SK-N-SH treated with all-trans-retinoic acid at 6 μM for 48 hours (cell line): ENCODE measurements at regions not wholly inside any gene's neighbourhood (a gene's known extent, or its start where the extent isn't known, plus 50 kb on each side); places are given as distances from the start of the nearest gene placed in this dataset.

Source experiments
- BACH2 ChIP-seq: fragments of 250-450 bp; sonication (Bioruptor Pico); IDR thresholded peaks from 2 replicates; pipeline ENCODE4 v1.9.0; 2021; ENCODE audit warnings: mild to moderate bottlenecking, borderline replicate concordance
- ESRRG ChIP-seq: fragments of 250-450 bp; sonication (Bioruptor Pico); IDR thresholded peaks from 2 replicates; pipeline ENCODE4 v1.6.1; 2021; ENCODE audit warnings: mild to moderate bottlenecking
- GLIS3 ChIP-seq: fragments of 250-450 bp; sonication (Bioruptor Pico); IDR thresholded peaks from 2 replicates; pipeline ENCODE4 v1.5.0; 2020; ENCODE audit warnings: mild to moderate bottlenecking, moderate library complexity
- POU6F1 ChIP-seq: fragments of 250-450 bp; sonication (Bioruptor Pico); IDR thresholded peaks from 2 replicates; pipeline ENCODE4 v1.8.0; 2021; ENCODE audit warnings: low read depth, mild to moderate bottlenecking, moderate library complexity, borderline replicate concordance
- RARB ChIP-seq: fragments of 250-450 bp; sonication (Bioruptor Pico); IDR thresholded peaks from 2 replicates; pipeline ENCODE4 v1.8.0; 2021; ENCODE audit warnings: mild to moderate bottlenecking, moderate library complexity
- ZNF8 ChIP-seq: fragments of 450-650 bp; formaldehyde crosslinking; IDR thresholded peaks from 2 replicates; pipeline ENCODE4 v1.5.0; 2020; ENCODE audit warnings: mild to moderate bottlenecking, moderate library complexity

DNA sequence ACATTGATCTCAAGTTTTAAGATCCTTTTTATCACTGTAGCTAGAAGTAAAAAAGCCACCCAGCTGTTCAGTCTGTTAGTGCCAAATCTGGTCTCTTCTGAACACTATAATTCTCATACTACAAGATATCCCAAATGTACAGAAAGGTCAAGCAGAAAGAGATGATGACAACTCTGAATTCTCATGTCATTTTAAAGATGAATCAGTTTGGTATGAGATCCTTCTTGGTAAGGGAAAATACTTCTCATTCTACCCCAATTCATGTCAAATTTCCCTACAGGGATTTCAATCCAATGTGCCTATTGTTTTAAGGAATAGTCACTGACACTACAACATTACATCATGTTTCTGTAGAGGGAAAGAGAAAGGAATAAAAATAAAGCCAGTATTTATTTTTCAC, 184.5 kb downstream of the CPEB2 start:
- no peak for TF ChIP-seq ZNF8 (CRISPR knock-in tag)
- no peak for TF ChIP-seq ESRRG
- no peak for TF ChIP-seq POU6F1 (CRISPR knock-in tag)
- no peak for TF ChIP-seq GLIS3 (CRISPR knock-in tag)
- TF ChIP-seq BACH2 (CRISPR knock-in tag), result no peak
- no peak for TF ChIP-seq RARB (CRISPR knock-in tag)
